Activated T-cell treated with anti-CD3 and anti-CD28 coated beads, Interleukin-2, amount 50 U/mL, for 24 hours (primary cell): ENCODE measurements at regions not wholly inside any gene's neighbourhood (a gene's known extent, or its start where the extent isn't known, plus 50 kb on each side); places are given as distances from the start of the nearest gene placed in this dataset.
"Not testable (repeated sequence)": the region's sequence is repeated elsewhere in the genome, so short reads cannot be mapped to it uniquely, and the experiment has no call there.

ENCODE experiments used
- DNase-seq: peaks from one replicate; pipeline ENCODE4 v3.0.0-alpha.2; 2020
- H3K27ac Mint-ChIP-seq: 2 replicates; pipeline ENCODE4 v1.8.0; 2020; ENCODE audit warnings: mild to moderate bottlenecking, mixed read lengths
- H3K27me3 Mint-ChIP-seq: 2 replicates; pipeline ENCODE4 v1.8.0; 2020; ENCODE audit warnings: mixed read lengths
- H3K36me3 Mint-ChIP-seq: 2 replicates; pipeline ENCODE4 v1.8.0; 2020; ENCODE audit warnings: low read depth, mixed read lengths
- H3K4me1 Mint-ChIP-seq: 2 replicates; pipeline ENCODE4 v1.8.0; 2020; ENCODE audit warnings: low read depth, mixed read lengths
- H3K4me3 Mint-ChIP-seq: 2 replicates; pipeline ENCODE4 v1.8.0; 2020; ENCODE audit warnings: mild to moderate bottlenecking, moderate library complexity, mixed read lengths
- H3K9me3 Mint-ChIP-seq: 2 replicates; pipeline ENCODE4 v1.8.0; 2020; ENCODE audit warnings: mixed read lengths

DNA sequence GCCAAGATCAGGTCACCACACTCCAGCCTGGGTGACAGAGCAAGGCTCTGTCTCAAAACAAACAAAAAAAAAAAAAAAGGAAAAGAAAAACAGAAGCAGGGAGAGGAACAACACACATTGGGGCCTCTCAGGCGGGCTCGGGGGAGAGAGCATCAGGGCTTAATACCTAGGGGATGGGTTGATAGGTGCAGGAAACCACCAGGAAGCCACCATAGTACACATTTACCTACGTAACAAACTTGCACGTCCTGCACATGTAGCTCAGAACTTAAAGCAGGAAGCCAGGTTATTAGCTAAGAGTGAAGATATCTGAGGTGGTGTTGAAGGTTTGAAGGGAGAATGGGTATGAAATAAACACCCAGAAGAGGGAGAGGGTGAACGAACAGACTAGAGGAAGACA is 81.0 kb upstream of the PMAIP1 start:
- no peaks in the 10 kb centered on the region for H3K4me1 Mint-ChIP-seq
- no peak for DNase-seq

GRCh38 chr18:59814891-59815290 is 84.9 kb upstream of the PMAIP1 start:
- H3K4me1 Mint-ChIP-seq = no peaks in the 10 kb centered on the region
- peaks cover 27% of the 10 kb centered on the region for H3K27me3 Mint-ChIP-seq
- H3K36me3 Mint-ChIP-seq = no peaks in the 10 kb centered on the region
- no peak overlapping the region for H3K27ac Mint-ChIP-seq
- no peak overlapping the region for H3K4me3 Mint-ChIP-seq
- DNase-seq = no peak
- no peaks in the 10 kb centered on the region for H3K9me3 Mint-ChIP-seq

More for the DNA sequence above, 81.0 kb upstream of the PMAIP1 start:
- Mint-ChIP-seq H3K4me3 (no peak overlapping the region), H3K36me3 (no peaks in the 10 kb centered on the region), H3K27ac (no peak overlapping the region), H3K27me3 (peaks cover 16% of the 10 kb centered on the region), H3K9me3 (no peaks in the 10 kb centered on the region)

GRCh38 chr18:59813942-59814341 is 85.9 kb upstream of the PMAIP1 start:
- no peaks in the 10 kb centered on the region for H3K4me1 Mint-ChIP-seq
- DNase-seq = no peak
- H3K27me3 Mint-ChIP-seq = peaks cover 26% of the 10 kb centered on the region
- no peaks in the 10 kb centered on the region for H3K9me3 Mint-ChIP-seq
- no peak overlapping the region for H3K4me3 Mint-ChIP-seq
- H3K27ac Mint-ChIP-seq = no peak overlapping the region
- H3K36me3 Mint-ChIP-seq = no peaks in the 10 kb centered on the region

DNA sequence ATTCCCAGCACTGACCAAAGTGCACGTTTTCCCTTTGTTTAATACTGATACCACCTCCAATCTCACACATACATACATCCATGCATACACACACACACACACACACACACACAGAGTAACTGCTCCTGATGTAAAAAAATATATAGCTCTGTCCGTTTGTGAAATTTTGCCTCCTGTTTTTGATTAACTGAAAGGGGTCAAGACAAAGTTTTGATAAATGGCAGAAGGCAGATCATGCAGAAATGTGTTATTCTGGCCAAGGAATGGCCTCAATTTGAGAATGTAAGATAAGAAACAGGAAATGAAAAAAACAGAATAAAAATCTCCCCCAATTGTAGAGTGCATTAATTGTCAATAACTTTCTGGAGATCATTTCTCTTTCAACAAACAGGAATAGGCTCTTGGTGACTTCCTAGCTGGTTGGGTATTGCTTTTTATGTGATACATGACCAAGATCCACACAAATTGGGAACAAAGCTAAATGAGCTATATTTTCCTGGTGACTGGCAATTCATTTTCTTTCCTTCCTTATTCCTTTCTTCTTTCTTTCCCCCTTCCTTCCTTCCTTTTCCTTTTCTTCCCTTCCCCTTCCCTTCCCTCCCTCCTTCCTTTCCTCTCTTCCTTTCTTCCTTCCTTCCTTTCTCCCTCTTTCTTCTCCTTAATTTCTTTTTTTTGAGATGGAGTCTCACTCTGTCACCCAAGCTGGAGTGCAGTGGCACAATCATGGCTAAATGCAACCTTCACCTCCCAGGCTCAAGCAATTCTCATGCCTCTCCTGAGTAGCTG is 88.9 kb upstream of the PMAIP1 start:
- no peak for DNase-seq
- Mint-ChIP-seq H3K9me3 (no peaks in the 10 kb centered on the region), H3K4me1 (no peaks in the 10 kb centered on the region), H3K4me3 (no peak overlapping the region), H3K27me3 (peaks cover 22% of the 10 kb centered on the region), H3K27ac (no peak overlapping the region), H3K36me3 (no peaks in the 10 kb centered on the region)

- Mint-ChIP-seq H3K27me3 (peaks cover 24% of the 10 kb centered on the region), H3K4me3 (no peak overlapping the region), H3K27ac (no peak overlapping the region), H3K9me3 (no peaks in the 10 kb centered on the region), H3K36me3 (no peaks in the 10 kb centered on the region), H3K4me1 (no peaks in the 10 kb centered on the region)
- no peak for DNase-seq
Measured at GRCh38 chr18:59810183-59810582, 89.6 kb upstream of the PMAIP1 start.

DNA sequence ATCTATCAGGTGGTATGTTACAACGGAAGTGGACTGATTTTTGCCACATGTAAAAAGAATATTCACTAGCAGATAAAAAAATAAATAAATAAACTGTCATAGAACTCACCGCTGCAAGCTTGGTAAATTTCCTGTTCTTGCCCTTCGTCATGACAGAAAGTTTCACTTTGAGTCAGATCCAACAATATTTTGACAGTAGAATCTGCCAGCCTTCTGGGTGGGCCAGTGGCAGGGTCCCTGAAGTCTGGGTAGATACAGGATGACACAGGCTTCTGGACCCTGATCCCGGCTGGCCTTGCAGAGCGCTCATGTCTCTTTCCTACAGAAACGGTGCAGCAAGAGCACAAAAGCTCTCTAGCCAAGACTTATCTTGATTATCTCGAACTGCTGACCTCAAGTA is 97.8 kb upstream of the PMAIP1 start:
- H3K36me3 Mint-ChIP-seq = no peaks in the 10 kb centered on the region
- no peak overlapping the region for H3K4me3 Mint-ChIP-seq
- H3K27me3 Mint-ChIP-seq = peaks cover 2% of the 10 kb centered on the region
- DNase-seq = no peak
- no peak overlapping the region for H3K27ac Mint-ChIP-seq
- H3K9me3 Mint-ChIP-seq = no peaks in the 10 kb centered on the region
- H3K4me1 Mint-ChIP-seq = peaks cover 7% of the 10 kb centered on the region

DNA sequence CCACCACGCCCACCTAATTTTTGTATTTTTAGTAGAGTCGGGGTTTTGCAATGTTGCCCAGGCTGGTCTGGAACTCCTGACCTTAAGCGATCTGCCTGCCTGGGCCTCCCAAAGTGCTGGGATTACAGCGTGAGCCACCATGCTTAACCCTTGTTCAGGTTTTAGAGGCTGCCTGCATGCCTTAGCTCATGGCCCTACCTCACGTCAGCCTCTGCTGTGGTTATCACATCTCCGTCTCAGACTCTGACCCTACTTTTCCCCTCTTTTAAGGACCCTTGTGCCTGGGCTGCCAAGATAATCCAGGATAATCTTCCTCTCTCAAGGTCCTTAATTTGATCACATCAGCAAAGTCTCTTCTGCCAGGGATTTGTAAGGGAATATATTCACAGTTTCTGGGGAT is 98.2 kb upstream of the PMAIP1 start:
- H3K4me3 Mint-ChIP-seq = no peak overlapping the region

GRCh38 chr18:59800897-59801296 is 98.9 kb upstream of the PMAIP1 start:
- Mint-ChIP-seq H3K4me3 (no peak overlapping the region), H3K27me3 (peaks cover 2% of the 10 kb centered on the region), H3K9me3 (no peaks in the 10 kb centered on the region), H3K36me3 (no peaks in the 10 kb centered on the region), H3K4me1 (peaks cover 7% of the 10 kb centered on the region), H3K27ac (no peak overlapping the region)
- no peak for DNase-seq

More for the DNA sequence above, 98.2 kb upstream of the PMAIP1 start:
- H3K4me1 Mint-ChIP-seq = peaks cover 7% of the 10 kb centered on the region
- H3K27me3 Mint-ChIP-seq = peaks cover 2% of the 10 kb centered on the region
- H3K36me3 Mint-ChIP-seq = no peaks in the 10 kb centered on the region
- no peak overlapping the region for H3K27ac Mint-ChIP-seq
- DNase-seq = no peak
- no peaks in the 10 kb centered on the region for H3K9me3 Mint-ChIP-seq

GRCh38 chr18:59799383-59800015 is 100.3 kb upstream of the PMAIP1 start:
- H3K4me1 Mint-ChIP-seq = peaks cover 7% of the 10 kb centered on the region
- no peaks in the 10 kb centered on the region for H3K36me3 Mint-ChIP-seq
- H3K27ac Mint-ChIP-seq = no peak overlapping the region
- H3K9me3 Mint-ChIP-seq = no peaks in the 10 kb centered on the region
- no peaks in the 10 kb centered on the region for H3K27me3 Mint-ChIP-seq
- no peak for DNase-seq
- H3K4me3 Mint-ChIP-seq = no peak overlapping the region

DNA sequence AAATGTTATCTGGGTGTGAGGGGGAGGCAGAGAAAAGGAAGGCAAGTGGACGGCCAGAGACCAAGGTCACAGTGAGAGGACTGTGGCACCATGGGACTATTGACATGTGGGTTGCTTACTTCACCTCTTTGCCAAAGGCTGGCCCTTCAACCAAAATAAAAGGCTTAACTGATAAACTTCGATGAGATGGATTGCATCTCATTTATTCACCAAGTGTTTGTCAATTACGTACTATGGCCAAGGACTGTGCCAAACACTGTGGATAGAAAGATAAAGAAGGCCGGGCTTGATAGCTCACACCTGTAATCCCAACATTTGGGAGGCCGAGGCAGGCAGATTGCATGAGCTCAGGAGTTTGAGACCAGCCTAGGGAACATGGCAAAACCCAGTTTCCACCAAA is 98.7 kb upstream of the CCBE1 start:
- Mint-ChIP-seq H3K27ac (no peak overlapping the region), H3K36me3 (no peaks in the 10 kb centered on the region), H3K27me3 (peaks cover 3% of the 10 kb centered on the region), H3K9me3 (no peaks in the 10 kb centered on the region), H3K4me1 (no peaks in the 10 kb centered on the region), H3K4me3 (no peak overlapping the region)
- no peak for DNase-seq

DNA sequence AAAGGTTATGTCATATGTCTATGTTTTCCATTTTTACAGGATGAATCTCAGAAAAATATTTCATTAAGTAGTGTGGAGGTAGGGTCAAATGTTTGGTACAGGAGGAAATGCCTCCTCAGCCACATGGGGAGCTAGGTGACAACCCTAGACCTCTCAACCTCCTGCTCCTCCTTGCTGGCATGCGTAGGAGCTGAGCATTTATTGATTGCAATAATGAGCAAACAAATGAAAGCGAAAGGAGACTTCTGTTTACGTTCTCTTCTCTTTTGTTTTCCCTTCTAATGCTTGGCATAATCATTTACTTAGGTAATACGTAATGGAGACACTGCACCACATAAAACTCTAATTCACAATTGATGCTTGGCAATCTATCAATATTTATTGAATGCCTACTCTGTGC is 95.1 kb upstream of the CCBE1 start:
- H3K4me3 Mint-ChIP-seq = no peak overlapping the region
- H3K27me3 Mint-ChIP-seq = peaks cover 3% of the 10 kb centered on the region
- no peaks in the 10 kb centered on the region for H3K36me3 Mint-ChIP-seq
- no peaks in the 10 kb centered on the region for H3K9me3 Mint-ChIP-seq
- no peak overlapping the region for H3K27ac Mint-ChIP-seq
- H3K4me1 Mint-ChIP-seq = no peaks in the 10 kb centered on the region
- no peak for DNase-seq

DNA sequence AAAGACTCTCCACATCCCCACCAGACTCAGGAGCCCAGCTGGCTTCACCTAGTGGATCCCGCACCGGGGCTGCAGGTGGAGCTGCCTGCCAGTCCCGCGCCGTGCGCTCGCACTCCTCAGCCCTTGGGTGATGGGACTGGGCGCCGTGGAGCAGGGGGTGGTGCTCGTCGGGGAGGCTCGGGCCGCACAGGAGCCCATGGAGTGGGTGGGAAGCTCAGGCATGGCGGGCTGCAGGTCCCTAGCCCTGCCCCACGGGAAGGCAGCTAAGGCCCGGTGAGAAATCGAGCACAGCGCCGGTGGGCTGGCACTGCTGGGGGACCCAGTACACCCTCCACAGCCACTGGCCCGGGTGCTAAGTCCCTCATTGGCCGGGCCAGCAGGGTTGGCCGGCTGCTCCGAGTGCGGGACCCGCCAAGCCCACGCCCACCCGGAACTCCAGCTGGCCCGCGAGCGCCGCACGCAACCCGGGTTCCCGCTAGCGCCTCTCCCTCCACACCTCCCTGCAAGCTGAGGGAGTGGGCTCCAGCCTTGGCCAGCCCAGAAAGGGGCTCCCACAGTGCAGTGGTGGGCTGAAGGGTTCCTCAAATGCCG is 93.2 kb upstream of the CCBE1 start:
- not testable (repeated sequence) for H3K9me3 Mint-ChIP-seq, DNase-seq, H3K4me1 Mint-ChIP-seq, H3K27me3 Mint-ChIP-seq, H3K36me3 Mint-ChIP-seq, H3K4me3 Mint-ChIP-seq, H3K27ac Mint-ChIP-seq

DNA sequence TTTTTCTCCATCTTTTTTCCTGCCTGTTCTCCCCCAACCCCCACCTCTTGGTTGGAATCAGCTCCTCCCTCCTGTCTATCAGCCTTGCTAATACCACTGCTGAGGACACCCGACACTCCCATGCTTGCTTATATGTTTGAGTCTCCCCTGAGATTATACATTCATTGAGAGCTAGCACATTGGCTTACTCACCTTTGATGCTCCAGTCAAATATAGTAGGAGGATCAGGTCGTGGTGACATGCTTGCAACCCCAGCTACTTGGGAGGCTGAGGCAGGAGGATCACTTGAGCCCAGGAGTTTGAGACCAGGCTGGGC is 91.5 kb upstream of the CCBE1 start:
- no peaks in the 10 kb centered on the region for H3K9me3 Mint-ChIP-seq

DNA sequence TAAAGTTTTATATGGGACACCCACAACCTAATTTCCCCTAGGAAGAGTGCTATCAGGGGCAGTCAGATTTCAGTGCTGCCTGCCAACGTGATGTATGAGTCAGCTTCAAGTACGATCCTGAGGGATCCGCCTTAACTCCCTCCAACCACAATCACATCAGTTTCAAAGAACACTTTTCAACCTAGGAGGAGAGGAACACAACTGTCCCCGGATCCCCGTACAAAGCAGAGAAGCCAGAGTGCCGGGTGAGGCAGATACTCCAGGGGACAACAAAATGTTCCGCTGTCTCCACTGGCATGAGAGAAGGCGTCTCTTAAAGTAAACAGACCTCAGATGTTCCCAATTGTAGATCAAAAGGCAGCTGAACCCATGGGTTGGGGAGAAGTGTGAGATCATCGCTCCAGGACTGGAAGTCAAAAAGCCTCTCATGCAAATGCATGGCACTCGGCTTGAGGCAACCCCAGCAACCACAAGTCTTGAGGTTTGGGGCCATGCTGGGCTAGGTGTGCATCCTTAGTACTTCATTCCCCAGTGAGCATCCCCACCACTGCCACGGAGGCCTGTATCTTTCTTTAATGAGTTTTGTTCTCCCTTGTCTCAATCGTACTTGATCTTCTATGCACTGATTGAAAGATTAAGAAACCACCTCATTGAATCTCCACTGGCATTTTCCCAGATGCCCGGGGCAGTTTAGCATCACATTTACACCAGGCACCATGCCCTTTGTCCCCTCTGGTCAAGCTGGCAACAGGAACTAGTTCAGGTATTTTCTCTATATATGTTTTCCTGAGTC is 91.0 kb upstream of the CCBE1 start:
- Mint-ChIP-seq H3K36me3 (no peaks in the 10 kb centered on the region), H3K4me3 (no peak overlapping the region), H3K4me1 (no peaks in the 10 kb centered on the region), H3K9me3 (no peaks in the 10 kb centered on the region), H3K27ac (no peak overlapping the region), H3K27me3 (peaks cover 2% of the 10 kb centered on the region)
- DNase-seq = no peak

More for the DNA sequence above, 91.5 kb upstream of the CCBE1 start:
- Mint-ChIP-seq H3K27ac (no peak overlapping the region), H3K4me3 (no peak overlapping the region), H3K36me3 (no peaks in the 10 kb centered on the region), H3K27me3 (peaks cover 2% of the 10 kb centered on the region), H3K4me1 (no peaks in the 10 kb centered on the region)
- DNase-seq = no peak

- H3K27ac Mint-ChIP-seq = no peak overlapping the region
- H3K4me1 Mint-ChIP-seq = no peaks in the 10 kb centered on the region
- no peak overlapping the region for H3K4me3 Mint-ChIP-seq
- H3K9me3 Mint-ChIP-seq = no peaks in the 10 kb centered on the region
- H3K27me3 Mint-ChIP-seq = peaks cover 6% of the 10 kb centered on the region
- no peaks in the 10 kb centered on the region for H3K36me3 Mint-ChIP-seq
- DNase-seq = no peak
Measured at GRCh38 chr18:59784694-59785093, 87.5 kb upstream of the CCBE1 start.
